ENCODE measurements at regions not wholly inside any gene's neighbourhood (a gene's known extent, or its start where the extent isn't known, plus 50 kb on each side); places are given as distances from the start of the nearest gene placed in this dataset.

DNA sequence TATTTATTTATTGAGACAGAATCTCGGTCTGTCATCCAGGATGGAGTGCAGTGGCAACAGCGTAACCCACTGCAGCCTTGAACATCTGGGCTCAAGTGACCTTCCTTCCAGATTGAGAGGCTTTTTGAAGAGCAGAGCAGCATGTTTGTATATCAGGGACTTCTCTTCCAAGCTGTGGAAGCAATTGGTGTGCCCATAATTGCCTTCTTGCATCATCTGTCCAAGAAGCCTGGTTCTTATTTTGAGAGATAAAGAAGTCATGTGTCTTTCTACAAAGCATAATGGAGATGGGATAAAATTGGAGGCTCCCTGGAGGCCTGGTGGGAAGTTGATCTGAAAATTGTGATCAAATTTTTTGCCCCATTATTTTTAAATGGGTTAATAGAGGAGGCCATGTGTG is 183.8 kb upstream of the MCTP2 start:
- no peaks in the 10 kb centered on the region for H3K4me1 ChIP-seq (ENCODE audit: control insufficient read depth in 2 of 2, insufficient read depth in 2 of 2, low read length in 1 of 2)
- H3K4me3 ChIP-seq (ENCODE audit: low read depth in 1 of 2, low read length in 2 of 2) = no peak overlapping the region
- no peak overlapping the region for H3K27ac ChIP-seq (ENCODE audit: low read depth in 2 of 2, low read length in 1 of 2)
- H3K9me3 ChIP-seq (ENCODE audit: control insufficient read depth in 2 of 2, insufficient read depth in 1 of 2, low read depth in 1 of 2, low read length in 1 of 2) = no peaks in the 10 kb centered on the region
- H3K36me3 ChIP-seq (ENCODE audit: control insufficient read depth in 2 of 2, insufficient read depth in 2 of 2, low read length in 1 of 2) = no peaks in the 10 kb centered on the region
- H3K27me3 ChIP-seq (ENCODE audit: control insufficient read depth in 1 of 2, insufficient read depth in 2 of 2, low read length in 2 of 2) = no peaks in the 10 kb centered on the region
- 87 to 88% methylated on average over 2 of the region's 2 CpGs for WGBS, 2 donors

DNA sequence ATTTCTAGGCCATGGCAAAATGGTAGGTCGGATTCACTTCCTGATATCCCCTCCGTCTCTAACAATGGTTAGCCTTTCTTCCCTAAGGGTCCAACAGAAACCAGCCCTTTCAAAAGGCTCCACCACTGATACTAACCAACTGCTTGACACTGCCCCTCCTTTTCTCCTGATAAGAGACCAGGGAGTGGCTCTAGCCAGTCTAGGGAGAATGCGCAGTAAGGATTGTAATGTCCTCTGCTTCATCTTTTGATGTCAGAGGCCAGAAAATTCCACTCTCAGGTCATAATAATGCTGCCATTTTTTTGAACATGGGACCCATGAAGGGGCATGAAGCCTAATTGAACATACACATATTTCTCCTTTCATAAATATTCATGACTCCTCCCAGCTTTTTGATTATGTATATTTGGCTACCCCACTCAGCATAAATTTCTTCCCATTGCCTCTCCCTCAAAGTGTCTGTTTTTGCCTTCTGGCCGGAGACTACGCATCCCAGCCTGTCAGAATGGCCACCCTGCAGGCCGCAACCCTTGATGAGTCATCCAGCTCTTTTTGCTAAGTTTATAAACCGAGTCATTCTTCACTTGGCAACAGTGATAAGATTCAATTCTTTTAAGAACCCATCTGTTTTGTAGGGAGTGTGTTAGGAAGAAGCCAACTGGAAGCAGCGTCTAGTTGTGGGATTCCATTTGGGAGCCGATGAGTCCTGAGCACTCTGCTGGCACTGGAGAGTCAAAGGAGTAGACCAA is 189.0 kb upstream of the MCTP2 start:
- 65 to 75% methylated on average over 9 of the region's 9 CpGs for WGBS, 2 donors

GRCh38 chr15:94041746-94042145 is 189.6 kb upstream of the MCTP2 start:
- Histone ChIP-seq H3K9me3 (ENCODE audit: control insufficient read depth in 2 of 2, insufficient read depth in 1 of 2, low read depth in 1 of 2, low read length in 1 of 2) (no peaks in the 10 kb centered on the region), H3K36me3 (ENCODE audit: control insufficient read depth in 2 of 2, insufficient read depth in 2 of 2, low read length in 1 of 2) (no peaks in the 10 kb centered on the region), H3K27ac (ENCODE audit: low read depth in 2 of 2, low read length in 1 of 2) (no peak overlapping the region), H3K4me1 (ENCODE audit: control insufficient read depth in 2 of 2, insufficient read depth in 2 of 2, low read length in 1 of 2) (no peaks in the 10 kb centered on the region), H3K27me3 (ENCODE audit: control insufficient read depth in 1 of 2, insufficient read depth in 2 of 2, low read length in 2 of 2) (no peaks in the 10 kb centered on the region), H3K4me3 (ENCODE audit: low read depth in 1 of 2, low read length in 2 of 2) (no peak overlapping the region)
- WGBS, 2 donors = 69 to 84% methylated on average over 3 of the region's 3 CpGs

More for the DNA sequence above, 189.0 kb upstream of the MCTP2 start:
- Histone ChIP-seq H3K4me1 (ENCODE audit: control insufficient read depth in 2 of 2, insufficient read depth in 2 of 2, low read length in 1 of 2) (no peaks in the 10 kb centered on the region), H3K27me3 (ENCODE audit: control insufficient read depth in 1 of 2, insufficient read depth in 2 of 2, low read length in 2 of 2) (no peaks in the 10 kb centered on the region), H3K27ac (ENCODE audit: low read depth in 2 of 2, low read length in 1 of 2) (no peak overlapping the region), H3K9me3 (ENCODE audit: control insufficient read depth in 2 of 2, insufficient read depth in 1 of 2, low read depth in 1 of 2, low read length in 1 of 2) (no peaks in the 10 kb centered on the region), H3K4me3 (ENCODE audit: low read depth in 1 of 2, low read length in 2 of 2) (no peak overlapping the region), H3K36me3 (ENCODE audit: control insufficient read depth in 2 of 2, insufficient read depth in 2 of 2, low read length in 1 of 2) (no peaks in the 10 kb centered on the region)

DNA sequence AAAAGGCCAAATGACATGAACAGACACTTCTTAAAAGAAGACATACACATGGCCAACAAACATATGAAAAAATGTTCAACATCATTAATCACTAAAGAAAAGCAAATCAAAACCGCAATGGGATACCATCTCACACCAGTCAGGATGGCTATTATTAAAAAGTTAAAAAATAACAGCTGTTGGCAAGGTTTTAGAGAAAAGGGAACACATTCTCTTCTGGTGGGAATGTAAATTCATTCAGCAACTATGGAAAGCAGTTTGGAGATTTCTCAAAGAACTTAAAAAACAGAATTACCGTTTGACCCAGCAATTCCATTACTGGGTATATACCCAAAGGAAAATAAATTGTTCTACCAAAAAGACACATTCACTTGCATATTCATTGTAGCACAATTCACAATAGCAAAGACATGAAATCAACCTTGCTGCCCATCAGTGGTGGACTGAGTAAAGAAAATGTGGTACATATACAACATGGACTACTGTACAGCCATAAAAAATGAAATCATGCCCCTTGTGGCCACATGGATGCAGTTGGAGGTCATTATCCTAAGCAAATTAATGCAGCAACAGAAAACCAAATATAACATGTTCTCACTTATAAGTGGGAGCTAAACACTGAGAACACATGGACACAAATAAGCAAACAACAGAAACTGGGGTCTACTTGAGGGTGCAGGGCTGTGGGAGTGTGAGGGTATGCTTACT is 190.7 kb upstream of the MCTP2 start:
- no peaks in the 10 kb centered on the region for H3K36me3 ChIP-seq (ENCODE audit: control insufficient read depth in 2 of 2, insufficient read depth in 2 of 2, low read length in 1 of 2)
- H3K27me3 ChIP-seq (ENCODE audit: control insufficient read depth in 1 of 2, insufficient read depth in 2 of 2, low read length in 2 of 2) = no peaks in the 10 kb centered on the region
- 78 to 87% methylated on average over 2 of the region's 2 CpGs for WGBS, 2 donors
- H3K4me3 ChIP-seq (ENCODE audit: low read depth in 1 of 2, low read length in 2 of 2) = no peak overlapping the region
- H3K9me3 ChIP-seq (ENCODE audit: control insufficient read depth in 2 of 2, insufficient read depth in 1 of 2, low read depth in 1 of 2, low read length in 1 of 2) = no peaks in the 10 kb centered on the region
- peaks cover 0 to 3% of the 10 kb centered on the region in 2 donors for H3K4me1 ChIP-seq (ENCODE audit: control insufficient read depth in 2 of 2, insufficient read depth in 2 of 2, low read length in 1 of 2)
- no peak overlapping the region for H3K27ac ChIP-seq (ENCODE audit: low read depth in 2 of 2, low read length in 1 of 2)

- H3K4me1 ChIP-seq (ENCODE audit: control insufficient read depth in 2 of 2, insufficient read depth in 2 of 2, low read length in 1 of 2) = peaks cover 0 to 3% of the 10 kb centered on the region in 2 donors
- no peaks in the 10 kb centered on the region for H3K36me3 ChIP-seq (ENCODE audit: control insufficient read depth in 2 of 2, insufficient read depth in 2 of 2, low read length in 1 of 2)
- H3K27ac ChIP-seq (ENCODE audit: low read depth in 2 of 2, low read length in 1 of 2) = no peak overlapping the region
- no peak overlapping the region for H3K4me3 ChIP-seq (ENCODE audit: low read depth in 1 of 2, low read length in 2 of 2)
- H3K27me3 ChIP-seq (ENCODE audit: control insufficient read depth in 1 of 2, insufficient read depth in 2 of 2, low read length in 2 of 2) = no peaks in the 10 kb centered on the region
- no peaks in the 10 kb centered on the region for H3K9me3 ChIP-seq (ENCODE audit: control insufficient read depth in 2 of 2, insufficient read depth in 1 of 2, low read depth in 1 of 2, low read length in 1 of 2)
- 84 to 86% methylated on average over 2 of the region's 2 CpGs for WGBS, 2 donors
Measured at GRCh38 chr15:94036156-94036555, 195.2 kb upstream of the MCTP2 start.

- Histone ChIP-seq H3K27ac (ENCODE audit: low read depth in 2 of 2, low read length in 1 of 2) (no peak overlapping the region), H3K36me3 (ENCODE audit: control insufficient read depth in 2 of 2, insufficient read depth in 2 of 2, low read length in 1 of 2) (no peaks in the 10 kb centered on the region), H3K4me1 (ENCODE audit: control insufficient read depth in 2 of 2, insufficient read depth in 2 of 2, low read length in 1 of 2) (peaks cover 0 to 3% of the 10 kb centered on the region in 2 donors), H3K9me3 (ENCODE audit: control insufficient read depth in 2 of 2, insufficient read depth in 1 of 2, low read depth in 1 of 2, low read length in 1 of 2) (no peaks in the 10 kb centered on the region), H3K27me3 (ENCODE audit: control insufficient read depth in 1 of 2, insufficient read depth in 2 of 2, low read length in 2 of 2) (no peaks in the 10 kb centered on the region), H3K4me3 (ENCODE audit: low read depth in 1 of 2, low read length in 2 of 2) (no peak overlapping the region)
- whole genome bisulfite sequencing, 2 donors = 92 to 95% methylated on average over 17 of the region's 17 CpGs
Measured at GRCh38 chr15:94033683-94034020, 197.7 kb upstream of the MCTP2 start.

DNA sequence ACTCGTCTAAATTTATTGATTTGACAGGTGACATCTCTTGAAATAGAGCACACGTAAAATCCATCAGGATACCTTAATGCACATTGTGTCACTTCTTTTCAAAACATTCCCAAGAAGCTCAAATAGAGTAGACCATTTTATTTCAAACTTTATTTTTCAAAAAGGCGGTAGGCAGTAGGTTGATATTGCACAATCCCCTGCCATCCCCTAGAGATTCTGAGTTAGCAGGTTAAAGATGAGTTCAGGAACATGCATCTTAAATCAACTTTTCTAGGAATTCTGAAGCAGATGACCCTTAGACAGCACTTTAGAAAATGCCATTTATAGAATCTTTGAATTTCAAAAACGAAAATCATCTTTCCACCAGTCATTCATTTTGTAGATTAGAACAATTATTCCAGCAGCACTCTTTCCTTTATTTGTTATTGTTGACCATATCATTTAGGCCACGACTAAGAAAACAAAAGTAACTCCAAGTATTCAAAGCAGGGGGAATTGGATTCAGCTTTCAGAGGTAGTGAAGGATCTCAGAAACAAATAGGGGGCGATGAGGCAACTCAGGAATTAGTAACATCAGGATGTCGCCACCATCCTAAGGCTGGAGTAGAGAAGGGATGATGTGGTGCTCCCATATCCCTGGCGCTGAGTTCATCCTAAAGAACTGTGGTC is 198.2 kb upstream of the MCTP2 start:
- H3K27me3 ChIP-seq (ENCODE audit: control insufficient read depth in 1 of 2, insufficient read depth in 2 of 2, low read length in 2 of 2) = no peaks in the 10 kb centered on the region
- H3K27ac ChIP-seq (ENCODE audit: low read depth in 2 of 2, low read length in 1 of 2) = no peak overlapping the region
- no peak overlapping the region for H3K4me3 ChIP-seq (ENCODE audit: low read depth in 1 of 2, low read length in 2 of 2)
- no peaks in the 10 kb centered on the region for H3K36me3 ChIP-seq (ENCODE audit: control insufficient read depth in 2 of 2, insufficient read depth in 2 of 2, low read length in 1 of 2)
- WGBS, 2 donors = 67 to 74% methylated on average over 8 of the region's 8 CpGs
- H3K4me1 ChIP-seq (ENCODE audit: control insufficient read depth in 2 of 2, insufficient read depth in 2 of 2, low read length in 1 of 2) = peaks cover 0 to 3% of the 10 kb centered on the region in 2 donors
- H3K9me3 ChIP-seq (ENCODE audit: control insufficient read depth in 2 of 2, insufficient read depth in 1 of 2, low read depth in 1 of 2, low read length in 1 of 2) = no peaks in the 10 kb centered on the region

- no peaks in the 10 kb centered on the region for H3K9me3 ChIP-seq (ENCODE audit: control insufficient read depth in 2 of 2, insufficient read depth in 1 of 2, low read depth in 1 of 2, low read length in 1 of 2)
- H3K4me3 ChIP-seq (ENCODE audit: low read depth in 1 of 2, low read length in 2 of 2) = no peak overlapping the region
- no peak overlapping the region for H3K27ac ChIP-seq (ENCODE audit: low read depth in 2 of 2, low read length in 1 of 2)
- H3K36me3 ChIP-seq (ENCODE audit: control insufficient read depth in 2 of 2, insufficient read depth in 2 of 2, low read length in 1 of 2) = no peaks in the 10 kb centered on the region
- no peaks in the 10 kb centered on the region for H3K27me3 ChIP-seq (ENCODE audit: control insufficient read depth in 1 of 2, insufficient read depth in 2 of 2, low read length in 2 of 2)
- WGBS, 2 donors = 91% methylated on average over 7 of the region's 7 CpGs
- H3K4me1 ChIP-seq (ENCODE audit: control insufficient read depth in 2 of 2, insufficient read depth in 2 of 2, low read length in 1 of 2) = peaks cover 0 to 3% of the 10 kb centered on the region in 2 donors
Measured at GRCh38 chr15:94032571-94032970, 198.8 kb upstream of the MCTP2 start.

DNA sequence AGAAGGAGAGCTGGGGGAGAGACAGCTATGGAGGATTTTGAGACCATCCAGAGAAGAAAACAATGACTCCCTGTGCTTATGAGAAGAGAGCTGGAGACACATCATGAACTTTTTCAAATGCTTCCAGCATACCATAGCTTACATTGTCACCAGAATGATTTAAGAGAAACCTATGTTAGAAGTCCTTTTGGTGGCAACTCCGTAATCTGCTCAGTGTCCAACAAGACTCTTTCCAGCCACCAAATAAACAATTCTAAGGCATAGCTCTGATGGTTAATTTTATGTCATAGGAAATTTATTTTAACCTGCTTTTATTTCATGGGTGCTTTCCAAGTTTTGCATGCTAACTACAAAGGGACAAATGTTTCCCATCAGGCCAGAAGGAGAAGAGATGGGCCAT is 200.3 kb upstream of the MCTP2 start:
- WGBS, 2 donors = 80 to 85% methylated on average over 1 of the region's 1 CpG
- Histone ChIP-seq H3K27ac (ENCODE audit: low read depth in 2 of 2, low read length in 1 of 2) (no peak overlapping the region), H3K9me3 (ENCODE audit: control insufficient read depth in 2 of 2, insufficient read depth in 1 of 2, low read depth in 1 of 2, low read length in 1 of 2) (no peaks in the 10 kb centered on the region), H3K4me3 (ENCODE audit: low read depth in 1 of 2, low read length in 2 of 2) (no peak overlapping the region), H3K4me1 (ENCODE audit: control insufficient read depth in 2 of 2, insufficient read depth in 2 of 2, low read length in 1 of 2) (no peaks in the 10 kb centered on the region), H3K36me3 (ENCODE audit: control insufficient read depth in 2 of 2, insufficient read depth in 2 of 2, low read length in 1 of 2) (no peaks in the 10 kb centered on the region), H3K27me3 (ENCODE audit: control insufficient read depth in 1 of 2, insufficient read depth in 2 of 2, low read length in 2 of 2) (no peaks in the 10 kb centered on the region)

Measured in esophagus (tissue), 2 donors.